Breast epithelium (tissue), 4 donors: ENCODE measurements at regions not wholly inside any gene's neighbourhood (a gene's known extent, or its start where the extent isn't known, plus 50 kb on each side); places are given as distances from the start of the nearest gene placed in this dataset.

Source experiments
- DNase-seq, 2 donors: peaks; one replicate each; pipeline ENCODE4 v3.0.0-alpha.2; 2019; ENCODE audit warnings: low spot score in 2 of 2
- H3K27ac ChIP-seq, 2 donors: fragments of 200-600 bp; sonication (generic) in 1 of 2; one replicate each; pipeline ENCODE4 v1.5.1; 2016 to 2019; ENCODE audit warnings: mild to moderate bottlenecking in 1 of 2
- H3K27me3 ChIP-seq, 2 donors: fragments of 200-600 bp; sonication (generic) in 1 of 2; one replicate each; pipeline versions ENCODE4 v1.5.1 to v1.6.0; 2017 to 2019; ENCODE audit warnings: control low read depth in 1 of 2, mild to moderate bottlenecking in 1 of 2
- H3K36me3 ChIP-seq: fragments of 200-600 bp; one replicate; pipeline ENCODE4 v1.5.1; 2019
- H3K4me1 ChIP-seq, 2 donors: fragments of 200-600 bp; sonication (generic); one replicate each; pipeline ENCODE4 v1.5.1; 2016 to 2019; ENCODE audit warnings: control low read depth in 1 of 2
- H3K4me3 ChIP-seq, 3 donors: fragments of 200-600 bp; sonication (generic); 1 replicate in 2 of 3; 2 replicates in 1 of 3; pipeline ENCODE4 v1.5.1; 2016 to 2019; ENCODE audit warnings: mild to moderate bottlenecking in 3 of 3, moderate library complexity in 2 of 3
- H3K9me3 ChIP-seq, 2 donors: fragments of 200-600 bp; sonication (generic) in 1 of 2; one replicate each; pipeline ENCODE4 v1.5.1; 2016 to 2019; ENCODE audit warnings: control low read depth in 1 of 2
- POLR2A ChIP-seq: fragments of 450-650 bp; IDR thresholded peaks from one replicate; pipeline ENCODE4 v1.6.1; 2016; ENCODE audit warnings: antibody characterized with exemption, mild to moderate bottlenecking, moderate library complexity
- POLR2AphosphoS5 ChIP-seq, 3 donors: sonication (generic); formaldehyde crosslinking; IDR thresholded peaks; one replicate each; pipeline ENCODE4 v1.6.1; 2017; ENCODE audit warnings: antibody characterized with exemption in 3 of 3
- intact Hi-C: fragments of 100-400 bp; cut with DNase I; formaldehyde crosslinking; loops from one replicate; pipeline ENCODE4 v1.15.1; 2023; ENCODE audit warnings: low total_unique reads
- TF ChIP-seq, protein P1 (sequence below), 3 donors: fragments of 450-650 bp; IDR thresholded peaks; one replicate each; pipeline ENCODE4 v1.5.1; 2016 to 2017; ENCODE audit warnings: antibody characterized with exemption in 3 of 3, mild to moderate bottlenecking in 3 of 3, moderate library complexity in 3 of 3

DNA sequence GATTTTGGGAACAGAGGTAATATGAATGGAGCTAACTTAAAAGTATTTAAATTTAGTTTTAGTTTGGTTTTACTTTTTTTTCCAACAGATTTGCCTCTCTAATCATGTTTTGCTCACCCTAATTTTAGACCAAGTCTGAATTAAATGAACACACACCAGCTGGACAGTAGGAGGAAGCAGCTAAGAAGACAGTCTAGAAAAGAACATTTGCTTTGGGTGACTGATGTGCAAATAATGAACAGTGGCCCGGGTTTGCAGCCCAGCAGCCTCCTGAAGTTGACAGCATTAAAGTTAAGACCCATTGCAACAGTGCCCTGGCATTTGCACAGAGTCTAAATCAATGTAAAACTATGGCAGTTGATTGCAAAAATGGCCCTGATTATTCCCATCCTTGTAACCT, 66.4 kb upstream of the SORL1 start:
- no peaks in the 10 kb centered on the region for H3K27me3 ChIP-seq
- H3K4me1 ChIP-seq, result no peaks in the 10 kb centered on the region
- no peak for DNase-seq
- intact Hi-C loops, result no loop called here
- no peak for TF ChIP-seq POLR2A
- TF ChIP-seq POLR2AphosphoS5 (IDR thresholded peaks at IDR 0.05), result no peak
- TF ChIP-seq, protein P1, sequence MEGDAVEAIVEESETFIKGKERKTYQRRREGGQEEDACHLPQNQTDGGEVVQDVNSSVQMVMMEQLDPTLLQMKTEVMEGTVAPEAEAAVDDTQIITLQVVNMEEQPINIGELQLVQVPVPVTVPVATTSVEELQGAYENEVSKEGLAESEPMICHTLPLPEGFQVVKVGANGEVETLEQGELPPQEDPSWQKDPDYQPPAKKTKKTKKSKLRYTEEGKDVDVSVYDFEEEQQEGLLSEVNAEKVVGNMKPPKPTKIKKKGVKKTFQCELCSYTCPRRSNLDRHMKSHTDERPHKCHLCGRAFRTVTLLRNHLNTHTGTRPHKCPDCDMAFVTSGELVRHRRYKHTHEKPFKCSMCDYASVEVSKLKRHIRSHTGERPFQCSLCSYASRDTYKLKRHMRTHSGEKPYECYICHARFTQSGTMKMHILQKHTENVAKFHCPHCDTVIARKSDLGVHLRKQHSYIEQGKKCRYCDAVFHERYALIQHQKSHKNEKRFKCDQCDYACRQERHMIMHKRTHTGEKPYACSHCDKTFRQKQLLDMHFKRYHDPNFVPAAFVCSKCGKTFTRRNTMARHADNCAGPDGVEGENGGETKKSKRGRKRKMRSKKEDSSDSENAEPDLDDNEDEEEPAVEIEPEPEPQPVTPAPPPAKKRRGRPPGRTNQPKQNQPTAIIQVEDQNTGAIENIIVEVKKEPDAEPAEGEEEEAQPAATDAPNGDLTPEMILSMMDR (IDR thresholded peaks at IDR 0.05), result no peak
- no peak overlapping the region for H3K27ac ChIP-seq
- no peaks in the 10 kb centered on the region for H3K36me3 ChIP-seq
- H3K9me3 ChIP-seq, result no peaks in the 10 kb centered on the region
- H3K4me3 ChIP-seq, result no peak overlapping the region
